HCT116 (cell line): ENCODE measurements at regions not wholly inside any gene's neighbourhood (a gene's known extent, or its start where the extent isn't known, plus 50 kb on each side); places are given as distances from the start of the nearest gene placed in this dataset.

Experiments
- CBX3 ChIP-seq: IDR thresholded peaks from 2 replicates; pipeline ENCODE4 v1.6.1; 2012; ENCODE audit warnings: low read depth
- EZH2 ChIP-seq: fragments of 200-600 bp; sonication (generic); IDR thresholded peaks from 2 replicates; pipeline ENCODE4 v1.6.1; 2017; ENCODE audit warnings: antibody characterized with exemption, mixed run types
- JUND ChIP-seq: IDR thresholded peaks from 2 replicates; pipeline ENCODE4 v1.6.1; 2012
- POLR2A ChIP-seq: IDR thresholded peaks from 2 replicates; pipeline ENCODE4 v1.7.0; 2011; ENCODE audit warnings: borderline replicate concordance; ENCODE audit not compliant: insufficient read depth, insufficient read length; ENCODE audit errors: extremely low read depth
- SIN3A ChIP-seq: IDR thresholded peaks from 2 replicates; pipeline ENCODE4 v1.6.1; 2012; ENCODE audit warnings: low read depth
- SP1 ChIP-seq: IDR thresholded peaks from 2 replicates; pipeline ENCODE4 v1.6.1; 2012; ENCODE audit warnings: low read depth
- YY1 ChIP-seq: IDR thresholded peaks from 2 replicates; pipeline ENCODE4 v1.6.1; 2011; ENCODE audit warnings: low read length, low read depth, moderate library complexity, mild to moderate bottlenecking; ENCODE audit not compliant: insufficient replicate concordance; ENCODE audit errors: extremely low read depth
- TF ChIP-seq, protein P1 (sequence below), 3 experiments: fragments of 200-600 bp in 1 of 3; sonication (generic) in 1 of 3; IDR thresholded peaks in 2 of 3; conservative IDR thresholded peaks in 1 of 3; 2 replicates each; pipeline ENCODE4 v1.5.1; 2012 to 2017; ENCODE audit warnings: low read depth in 2 of 3, low read length in 2 of 3, antibody characterized with exemption in 1 of 3, borderline replicate concordance in 1 of 3, control low read depth in 1 of 3, mild to moderate bottlenecking in 1 of 3, mixed read lengths in 1 of 3, mixed run types in 1 of 3, moderate library complexity in 1 of 3; ENCODE audit not compliant: insufficient read depth in 1 of 3
- TF ChIP-seq, protein P2 (sequence below): IDR thresholded peaks from 2 replicates; pipeline ENCODE4 v1.6.1; 2012
- TF ChIP-seq, protein P3 (sequence below): IDR thresholded peaks from 2 replicates; pipeline ENCODE4 v1.6.1; 2012; ENCODE audit warnings: low read depth
- TF ChIP-seq, protein P4 (sequence below): IDR thresholded peaks from 2 replicates; pipeline ENCODE4 v1.6.1; 2012

DNA sequence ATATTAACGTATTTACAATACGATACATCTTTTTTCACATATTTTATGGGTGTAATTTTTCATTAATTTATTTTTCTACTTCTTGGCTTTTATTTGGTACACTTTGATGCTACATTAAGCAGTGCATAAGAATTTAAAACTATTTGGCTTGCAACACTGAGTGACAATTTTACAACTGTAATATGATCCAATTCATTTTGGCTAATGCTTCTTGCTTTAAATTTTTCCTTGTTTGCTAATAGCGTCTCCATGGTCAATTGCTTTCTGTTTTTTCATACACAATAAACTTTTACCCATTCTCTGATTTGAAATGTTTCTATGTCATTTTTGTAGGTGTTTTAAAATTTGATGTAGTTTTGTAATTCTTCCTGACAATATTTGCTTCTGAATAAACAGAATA is 773.2 kb downstream of the FAM181B start:
- TF ChIP-seq, protein P1, sequence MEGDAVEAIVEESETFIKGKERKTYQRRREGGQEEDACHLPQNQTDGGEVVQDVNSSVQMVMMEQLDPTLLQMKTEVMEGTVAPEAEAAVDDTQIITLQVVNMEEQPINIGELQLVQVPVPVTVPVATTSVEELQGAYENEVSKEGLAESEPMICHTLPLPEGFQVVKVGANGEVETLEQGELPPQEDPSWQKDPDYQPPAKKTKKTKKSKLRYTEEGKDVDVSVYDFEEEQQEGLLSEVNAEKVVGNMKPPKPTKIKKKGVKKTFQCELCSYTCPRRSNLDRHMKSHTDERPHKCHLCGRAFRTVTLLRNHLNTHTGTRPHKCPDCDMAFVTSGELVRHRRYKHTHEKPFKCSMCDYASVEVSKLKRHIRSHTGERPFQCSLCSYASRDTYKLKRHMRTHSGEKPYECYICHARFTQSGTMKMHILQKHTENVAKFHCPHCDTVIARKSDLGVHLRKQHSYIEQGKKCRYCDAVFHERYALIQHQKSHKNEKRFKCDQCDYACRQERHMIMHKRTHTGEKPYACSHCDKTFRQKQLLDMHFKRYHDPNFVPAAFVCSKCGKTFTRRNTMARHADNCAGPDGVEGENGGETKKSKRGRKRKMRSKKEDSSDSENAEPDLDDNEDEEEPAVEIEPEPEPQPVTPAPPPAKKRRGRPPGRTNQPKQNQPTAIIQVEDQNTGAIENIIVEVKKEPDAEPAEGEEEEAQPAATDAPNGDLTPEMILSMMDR (IDR thresholded peaks at IDR 0.05 in 2 of 3, conservative IDR thresholded peaks at IDR 0.05 in 1 of 3; ENCODE audit: borderline replicate concordance in 1 of 3, insufficient read depth in 1 of 3, low read depth in 2 of 3, low read length in 2 of 3), result no peak
- TF ChIP-seq, protein P2, sequence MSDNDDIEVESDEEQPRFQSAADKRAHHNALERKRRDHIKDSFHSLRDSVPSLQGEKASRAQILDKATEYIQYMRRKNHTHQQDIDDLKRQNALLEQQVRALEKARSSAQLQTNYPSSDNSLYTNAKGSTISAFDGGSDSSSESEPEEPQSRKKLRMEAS, result no peak
- TF ChIP-seq EZH2 (no peak), POLR2A (no peak), SP1 (no peak), SIN3A (no peak), YY1 (no peak), CBX3 (no peak), JUND (no peak)
- TF ChIP-seq, protein P3, sequence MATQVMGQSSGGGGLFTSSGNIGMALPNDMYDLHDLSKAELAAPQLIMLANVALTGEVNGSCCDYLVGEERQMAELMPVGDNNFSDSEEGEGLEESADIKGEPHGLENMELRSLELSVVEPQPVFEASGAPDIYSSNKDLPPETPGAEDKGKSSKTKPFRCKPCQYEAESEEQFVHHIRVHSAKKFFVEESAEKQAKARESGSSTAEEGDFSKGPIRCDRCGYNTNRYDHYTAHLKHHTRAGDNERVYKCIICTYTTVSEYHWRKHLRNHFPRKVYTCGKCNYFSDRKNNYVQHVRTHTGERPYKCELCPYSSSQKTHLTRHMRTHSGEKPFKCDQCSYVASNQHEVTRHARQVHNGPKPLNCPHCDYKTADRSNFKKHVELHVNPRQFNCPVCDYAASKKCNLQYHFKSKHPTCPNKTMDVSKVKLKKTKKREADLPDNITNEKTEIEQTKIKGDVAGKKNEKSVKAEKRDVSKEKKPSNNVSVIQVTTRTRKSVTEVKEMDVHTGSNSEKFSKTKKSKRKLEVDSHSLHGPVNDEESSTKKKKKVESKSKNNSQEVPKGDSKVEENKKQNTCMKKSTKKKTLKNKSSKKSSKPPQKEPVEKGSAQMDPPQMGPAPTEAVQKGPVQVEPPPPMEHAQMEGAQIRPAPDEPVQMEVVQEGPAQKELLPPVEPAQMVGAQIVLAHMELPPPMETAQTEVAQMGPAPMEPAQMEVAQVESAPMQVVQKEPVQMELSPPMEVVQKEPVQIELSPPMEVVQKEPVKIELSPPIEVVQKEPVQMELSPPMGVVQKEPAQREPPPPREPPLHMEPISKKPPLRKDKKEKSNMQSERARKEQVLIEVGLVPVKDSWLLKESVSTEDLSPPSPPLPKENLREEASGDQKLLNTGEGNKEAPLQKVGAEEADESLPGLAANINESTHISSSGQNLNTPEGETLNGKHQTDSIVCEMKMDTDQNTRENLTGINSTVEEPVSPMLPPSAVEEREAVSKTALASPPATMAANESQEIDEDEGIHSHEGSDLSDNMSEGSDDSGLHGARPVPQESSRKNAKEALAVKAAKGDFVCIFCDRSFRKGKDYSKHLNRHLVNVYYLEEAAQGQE, result no peak
- TF ChIP-seq, protein P4, sequence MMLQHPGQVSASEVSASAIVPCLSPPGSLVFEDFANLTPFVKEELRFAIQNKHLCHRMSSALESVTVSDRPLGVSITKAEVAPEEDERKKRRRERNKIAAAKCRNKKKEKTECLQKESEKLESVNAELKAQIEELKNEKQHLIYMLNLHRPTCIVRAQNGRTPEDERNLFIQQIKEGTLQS, result no peak
